ENCODE measurements at regions not wholly inside any gene's neighbourhood (a gene's known extent, or its start where the extent isn't known, plus 50 kb on each side); places are given as distances from the start of the nearest gene placed in this dataset.

DNA sequence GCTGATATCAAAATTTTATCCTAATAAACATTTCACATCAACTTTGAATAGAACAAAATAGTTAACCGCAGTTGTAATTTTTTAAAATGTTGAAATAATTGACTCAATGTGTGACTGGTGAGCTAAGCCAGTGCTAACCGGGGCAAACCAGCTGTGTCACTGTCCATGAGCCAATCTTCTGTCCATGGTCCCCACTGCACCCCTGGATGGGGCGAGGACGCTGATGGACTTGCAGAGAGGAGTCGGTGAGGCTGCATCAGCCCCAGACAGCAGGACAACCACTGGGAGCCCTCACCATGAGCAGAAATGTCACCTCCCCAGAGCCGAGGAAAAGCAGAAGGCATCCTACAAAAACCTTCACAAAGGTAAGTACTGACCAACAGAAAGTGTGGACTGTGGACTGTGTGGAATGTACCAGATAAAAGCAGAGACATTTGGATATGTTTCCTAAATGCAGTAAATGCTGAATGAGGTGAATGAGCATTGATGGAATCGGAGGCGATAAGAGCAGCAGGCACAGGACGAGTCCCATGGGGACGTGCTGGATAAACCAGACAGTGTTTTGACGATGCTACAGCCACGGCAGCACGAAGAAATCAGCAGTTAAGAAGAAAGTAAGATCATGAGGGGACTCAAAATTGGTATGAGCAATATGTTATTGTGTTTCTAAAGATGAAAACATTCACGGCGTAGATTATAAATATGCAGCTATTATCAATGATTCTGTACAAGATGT lies 115.0 kb upstream of the BACE2 start:
- Histone ChIP-seq H3K4me1 (no peaks in the 10 kb centered on the region), H3K27me3 (no peaks in the 10 kb centered on the region), H3K9me3 (no peaks in the 10 kb centered on the region), H3K27ac (no peak overlapping the region), H3K4me3 (no peak overlapping the region), H3K36me3 (no peaks in the 10 kb centered on the region)
- intact Hi-C loops (cut with DNase I), result no loop called here
- ATAC-seq (no peak), DNase-seq (no peak)
- TF ChIP-seq, protein P1, sequence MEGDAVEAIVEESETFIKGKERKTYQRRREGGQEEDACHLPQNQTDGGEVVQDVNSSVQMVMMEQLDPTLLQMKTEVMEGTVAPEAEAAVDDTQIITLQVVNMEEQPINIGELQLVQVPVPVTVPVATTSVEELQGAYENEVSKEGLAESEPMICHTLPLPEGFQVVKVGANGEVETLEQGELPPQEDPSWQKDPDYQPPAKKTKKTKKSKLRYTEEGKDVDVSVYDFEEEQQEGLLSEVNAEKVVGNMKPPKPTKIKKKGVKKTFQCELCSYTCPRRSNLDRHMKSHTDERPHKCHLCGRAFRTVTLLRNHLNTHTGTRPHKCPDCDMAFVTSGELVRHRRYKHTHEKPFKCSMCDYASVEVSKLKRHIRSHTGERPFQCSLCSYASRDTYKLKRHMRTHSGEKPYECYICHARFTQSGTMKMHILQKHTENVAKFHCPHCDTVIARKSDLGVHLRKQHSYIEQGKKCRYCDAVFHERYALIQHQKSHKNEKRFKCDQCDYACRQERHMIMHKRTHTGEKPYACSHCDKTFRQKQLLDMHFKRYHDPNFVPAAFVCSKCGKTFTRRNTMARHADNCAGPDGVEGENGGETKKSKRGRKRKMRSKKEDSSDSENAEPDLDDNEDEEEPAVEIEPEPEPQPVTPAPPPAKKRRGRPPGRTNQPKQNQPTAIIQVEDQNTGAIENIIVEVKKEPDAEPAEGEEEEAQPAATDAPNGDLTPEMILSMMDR (IDR thresholded peaks at IDR 0.05), result no peak
- no peak for TF ChIP-seq POLR2A (IDR thresholded peaks at IDR 0.05)
- WGBS (ENCODE audit: insufficient coverage, low coverage, low lambda C conversion rate, missing lambda C conversion rate), result 69% methylated on average over 14 of the region's 15 CpGs

DNA sequence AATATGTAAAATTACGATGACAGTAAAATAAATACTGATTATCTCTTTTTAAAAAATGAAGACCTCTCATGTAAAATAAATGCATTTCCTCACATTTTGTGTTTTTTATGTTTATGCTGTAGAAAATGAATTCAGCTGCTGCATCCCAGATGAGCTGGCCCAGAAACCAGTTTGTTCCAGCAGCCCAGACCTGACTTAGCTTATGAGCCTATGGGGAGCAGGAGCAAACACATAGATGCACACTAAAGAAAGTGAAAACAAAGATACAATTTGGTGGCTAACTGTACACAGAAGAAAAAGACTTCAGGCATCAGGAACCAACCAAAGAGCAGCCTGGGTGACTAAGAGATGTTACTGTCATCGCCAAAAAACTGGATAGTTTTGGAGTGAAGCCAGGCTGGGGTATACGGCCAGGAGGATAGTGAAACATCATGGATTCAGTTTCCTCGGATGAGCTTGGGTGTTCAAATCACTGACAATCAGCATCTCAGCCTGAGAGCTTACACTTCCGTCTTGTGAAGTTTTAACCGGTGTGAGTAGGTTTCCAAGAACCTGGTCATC lies 113.9 kb upstream of the BACE2 start:
- Histone ChIP-seq H3K4me3 (no peak overlapping the region), H3K9me3 (no peaks in the 10 kb centered on the region), H3K27me3 (no peaks in the 10 kb centered on the region), H3K4me1 (no peaks in the 10 kb centered on the region), H3K27ac (no peak overlapping the region), H3K36me3 (no peaks in the 10 kb centered on the region)
- TF ChIP-seq, protein P1 (IDR thresholded peaks at IDR 0.05), result no peak
- TF ChIP-seq POLR2A (IDR thresholded peaks at IDR 0.05), result no peak
- ATAC-seq (no peak), DNase-seq (no peak)
- intact Hi-C loops (cut with DNase I), result no loop called here
- 40% methylated on average over 3 of the region's 6 CpGs for WGBS (ENCODE audit: insufficient coverage, low coverage, low lambda C conversion rate, missing lambda C conversion rate)

DNA sequence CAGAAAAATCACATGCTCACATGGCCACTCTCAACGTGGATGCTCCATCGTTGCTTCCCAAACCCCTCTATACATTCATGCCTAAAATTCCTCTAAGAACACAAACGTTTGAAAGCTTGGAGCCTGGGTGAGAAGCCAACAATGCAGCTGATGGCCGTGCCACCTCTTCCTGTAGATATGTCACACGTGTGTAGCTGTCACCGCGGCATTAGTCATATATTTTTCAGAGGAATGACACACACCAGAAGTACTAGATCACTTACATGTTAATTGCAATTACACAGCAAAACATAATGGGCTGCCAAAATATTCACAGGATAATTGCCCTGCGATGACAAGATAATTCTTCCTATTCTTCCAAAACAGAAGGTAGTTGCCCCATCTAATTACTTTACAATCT lies 112.7 kb upstream of the BACE2 start:
- Histone ChIP-seq H3K9me3 (no peaks in the 10 kb centered on the region), H3K27me3 (no peaks in the 10 kb centered on the region), H3K4me1 (no peaks in the 10 kb centered on the region), H3K4me3 (no peak overlapping the region), H3K36me3 (no peaks in the 10 kb centered on the region), H3K27ac (no peak overlapping the region)
- DNase-seq (no peak), ATAC-seq (no peak)
- WGBS (ENCODE audit: insufficient coverage, low coverage, low lambda C conversion rate, missing lambda C conversion rate), result 69% methylated on average over 8 of the region's 8 CpGs
- no peak for TF ChIP-seq POLR2A (IDR thresholded peaks at IDR 0.05)
- TF ChIP-seq, protein P1 (IDR thresholded peaks at IDR 0.05), result no peak
- intact Hi-C loops (cut with DNase I), result no loop called here

DNA sequence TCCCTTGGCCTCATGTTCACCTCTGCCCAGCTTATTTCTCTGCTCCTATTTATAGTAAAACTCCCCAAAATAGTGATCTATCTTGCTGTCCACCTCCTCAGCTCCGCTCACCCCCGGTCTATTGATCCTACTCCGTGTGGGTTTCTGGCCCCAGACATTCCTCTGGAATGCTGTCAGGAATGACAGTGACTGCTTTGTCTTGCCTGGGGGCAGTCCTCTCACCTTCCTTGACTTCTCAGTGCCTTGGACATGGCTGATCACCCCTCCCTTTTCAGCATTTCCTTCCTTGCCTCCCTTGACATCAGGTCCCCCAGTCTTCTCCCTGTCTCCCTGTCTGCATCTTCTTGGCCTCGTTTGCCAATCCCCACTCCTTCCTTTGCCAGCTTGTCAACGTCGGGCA lies 108.1 kb upstream of the BACE2 start:
- Histone ChIP-seq H3K4me1 (no peaks in the 10 kb centered on the region), H3K27me3 (no peaks in the 10 kb centered on the region), H3K36me3 (no peaks in the 10 kb centered on the region), H3K27ac (no peak overlapping the region), H3K9me3 (no peaks in the 10 kb centered on the region), H3K4me3 (no peak overlapping the region)
- DNase-seq (no peak), ATAC-seq (no peak)
- 45% methylated on average over 6 of the region's 6 CpGs for WGBS (ENCODE audit: insufficient coverage, low coverage, low lambda C conversion rate, missing lambda C conversion rate)
- TF ChIP-seq POLR2A (IDR thresholded peaks at IDR 0.05), result no peak
- TF ChIP-seq, protein P1 (IDR thresholded peaks at IDR 0.05), result no peak
- intact Hi-C loops (cut with DNase I), result no loop called here
